ENCODE measurements at regions not wholly inside any gene's neighbourhood (a gene's known extent, or its start where the extent isn't known, plus 50 kb on each side); places are given as distances from the start of the nearest gene placed in this dataset.
"Not testable (repeated sequence)": the region's sequence is repeated elsewhere in the genome, so short reads cannot be mapped to it uniquely, and the experiment has no call there.

GRCh38 chr7:106448346-106448991 lies 163.7 kb upstream of the NAMPT start:
- no peak for DNase-seq

GRCh38 chr7:106447318-106447847 lies 162.6 kb upstream of the NAMPT start:
- DNase-seq: no peak

- not testable (repeated sequence) for DNase-seq
These were observed 160.6 kb upstream of the NAMPT start for GRCh38 chr7:106445366-106445765.

GRCh38 chr7:106444068-106444655 lies 159.4 kb upstream of the NAMPT start:
- DNase-seq: no peak

- DNase-seq: no peak
These were observed 158.4 kb upstream of the NAMPT start for GRCh38 chr7:106443156-106443555.

GRCh38 chr7:106442476-106442875 lies 157.7 kb upstream of the NAMPT start:
- no peak for DNase-seq

- DNase-seq: not testable (repeated sequence)
These were observed 156.6 kb upstream of the NAMPT start for GRCh38 chr7:106441343-106441742.

- DNase-seq: not testable (repeated sequence)
These were observed 152.2 kb upstream of the NAMPT start for GRCh38 chr7:106436933-106437332.

- DNase-seq: no peak
These were observed 148.6 kb upstream of the NAMPT start for GRCh38 chr7:106433377-106433776.

GRCh38 chr7:106430535-106431455 lies 146.0 kb upstream of the NAMPT start:
- DNase-seq: no peak

GRCh38 chr7:106430103-106430502 lies 145.3 kb upstream of the NAMPT start:
- no peak for DNase-seq

- DNase-seq: no peak
These were observed 142.0 kb upstream of the NAMPT start for GRCh38 chr7:106426803-106427202.

- peak; percentile 77 for DNase-seq
These were observed 140.4 kb upstream of the NAMPT start for GRCh38 chr7:106425017-106425719.

- no peak for DNase-seq
These were observed 139.8 kb upstream of the NAMPT start for GRCh38 chr7:106424476-106425016.

- DNase-seq: no peak
These were observed 139.2 kb upstream of the NAMPT start for GRCh38 chr7:106423821-106424475.

GRCh38 chr7:106423111-106423510 lies 138.3 kb upstream of the NAMPT start:
- no peak for DNase-seq

GRCh38 chr7:106421181-106421762 lies 136.5 kb upstream of the NAMPT start:
- no peak for DNase-seq

- DNase-seq: no peak
These were observed 136.0 kb upstream of the NAMPT start for GRCh38 chr7:106420736-106421135.

GRCh38 chr7:106420210-106420609 lies 135.4 kb upstream of the NAMPT start:
- no peak for DNase-seq

- no peak for DNase-seq
These were observed 134.8 kb upstream of the NAMPT start for GRCh38 chr7:106419455-106420182.

GRCh38 chr7:106418526-106418925 lies 133.7 kb upstream of the NAMPT start:
- DNase-seq: no peak

All from activated CD8-positive, alpha-beta memory T cell treated with anti-CD3 and anti-CD28 coated beads, Interleukin-2, amount 50 U/mL, for 48 hours (primary cell).